ENCODE measurements at regions not wholly inside any gene's neighbourhood (a gene's known extent, or its start where the extent isn't known, plus 50 kb on each side); places are given as distances from the start of the nearest gene placed in this dataset.

- no peak for DNase-seq (ENCODE audit: low read depth)
These were observed 556.6 kb upstream of the RGMA start for GRCh38 chr15:93645594-93645993.

GRCh38 chr15:93644595-93644994 lies 555.6 kb upstream of the RGMA start:
- no peak for DNase-seq (ENCODE audit: low read depth)

DNA sequence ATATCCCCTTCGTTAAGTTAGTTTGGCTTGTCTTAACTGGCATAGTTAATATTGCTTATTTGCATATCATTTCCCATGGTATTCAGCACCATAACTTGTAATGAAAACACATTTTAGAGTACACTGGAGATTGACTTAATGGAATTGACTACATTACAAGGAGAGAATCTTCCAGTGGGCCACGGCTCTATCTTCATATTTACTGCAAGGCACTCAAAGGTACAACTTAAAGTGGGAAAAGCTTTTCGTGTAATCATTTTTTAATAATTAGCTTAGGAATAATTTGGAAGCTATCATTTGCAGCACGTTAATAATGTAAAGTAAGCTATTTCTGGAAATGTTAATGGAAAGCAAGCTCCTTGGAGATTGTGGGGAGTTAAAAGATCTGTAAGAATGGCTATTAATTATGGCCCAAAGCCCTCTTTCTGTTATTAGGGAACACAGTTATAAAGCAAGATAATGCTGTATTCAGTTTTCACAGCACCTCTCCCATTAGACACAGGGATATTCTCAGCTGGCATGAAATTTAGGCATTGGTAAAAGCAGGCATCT lies 551.5 kb upstream of the RGMA start:
- no peak for DNase-seq (ENCODE audit: low read depth)

GRCh38 chr15:93631958-93632618 lies 543.1 kb upstream of the RGMA start:
- DNase-seq (ENCODE audit: low read depth): no peak

GRCh38 chr15:93619597-93619996 lies 530.6 kb upstream of the RGMA start:
- DNase-seq (ENCODE audit: low read depth): no peak

DNA sequence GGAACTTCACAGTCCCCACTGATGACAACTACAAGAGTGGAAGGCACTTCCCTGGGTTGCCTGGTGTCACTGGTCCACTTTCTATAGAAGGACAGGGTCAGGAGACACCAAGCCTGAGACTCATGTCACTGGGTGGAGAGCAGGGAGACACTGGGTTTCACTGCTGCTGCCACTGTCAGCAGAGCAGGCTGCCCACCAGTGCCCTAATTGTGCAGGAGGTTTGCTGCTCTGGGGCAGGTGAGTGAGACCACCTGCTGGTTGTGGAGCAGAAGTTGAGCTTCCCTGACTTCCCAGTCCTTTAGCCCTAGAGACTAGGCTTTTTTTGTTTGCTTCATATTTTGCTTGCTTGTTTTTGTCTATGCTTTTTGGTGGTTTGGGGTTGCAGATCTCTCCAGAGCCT lies 528.4 kb upstream of the RGMA start:
- DNase-seq (ENCODE audit: low read depth): no peak

GRCh38 chr15:93614386-93615104 lies 525.5 kb upstream of the RGMA start:
- no peak for DNase-seq (ENCODE audit: low read depth)

DNA sequence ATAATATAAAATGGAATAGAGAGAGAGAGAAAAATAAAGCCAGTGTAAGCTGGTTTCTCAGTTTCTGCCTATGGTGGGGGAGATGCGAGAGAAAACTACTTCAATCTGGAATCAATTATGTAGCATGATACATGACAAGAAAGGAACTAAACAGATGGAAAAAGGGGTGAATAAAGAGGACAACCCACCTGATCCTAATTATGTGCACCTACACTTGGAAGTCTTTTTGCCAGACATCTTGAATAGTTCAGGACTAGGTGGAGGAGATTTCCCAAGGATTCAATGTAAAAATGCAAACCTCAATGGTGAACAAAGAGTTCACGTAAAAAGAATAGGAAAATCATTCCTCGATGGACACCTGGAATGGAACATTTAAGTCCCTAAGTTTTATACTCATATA lies 524.4 kb upstream of the RGMA start:
- DNase-seq (ENCODE audit: low read depth): no peak

DNA sequence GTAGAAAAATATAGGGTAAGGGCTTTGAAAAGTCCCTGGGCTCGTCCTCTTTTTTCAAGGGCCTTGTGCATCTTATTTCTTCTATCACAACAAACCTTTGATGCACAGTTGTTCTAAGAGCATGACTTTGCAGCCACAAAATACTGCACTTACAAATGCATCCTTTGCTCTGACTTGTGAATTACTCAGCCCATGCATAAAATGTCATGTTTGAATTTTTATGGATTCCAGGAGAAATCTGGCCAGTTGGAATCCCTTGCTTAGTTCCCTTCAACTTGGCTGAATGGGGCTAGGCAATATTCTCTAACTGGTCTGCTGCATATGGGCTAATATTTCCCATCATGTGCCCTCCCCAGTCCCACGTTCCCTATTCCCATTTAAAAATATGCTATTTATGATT lies 523.9 kb upstream of the RGMA start:
- DNase-seq (ENCODE audit: low read depth): no peak

DNA sequence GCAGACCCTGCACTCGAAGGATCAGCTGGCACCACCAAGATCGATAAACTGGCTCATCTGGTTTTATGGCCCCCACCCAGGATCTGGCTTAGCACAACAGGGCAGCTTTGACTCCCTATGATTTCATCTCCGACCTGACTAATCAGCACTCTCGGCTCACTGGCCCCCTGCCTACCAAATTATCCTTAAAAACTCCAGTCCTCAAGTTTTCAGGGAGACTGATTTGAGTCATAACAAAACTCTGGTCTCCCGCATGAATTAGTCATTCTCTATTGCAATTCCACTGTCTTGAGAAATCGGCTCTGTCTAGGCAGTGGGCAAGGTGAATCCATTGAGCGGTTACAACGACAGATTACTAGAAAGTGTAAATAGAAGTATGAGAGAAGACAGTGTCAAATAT lies 521.9 kb upstream of the RGMA start:
- no peak for DNase-seq (ENCODE audit: low read depth)

DNA sequence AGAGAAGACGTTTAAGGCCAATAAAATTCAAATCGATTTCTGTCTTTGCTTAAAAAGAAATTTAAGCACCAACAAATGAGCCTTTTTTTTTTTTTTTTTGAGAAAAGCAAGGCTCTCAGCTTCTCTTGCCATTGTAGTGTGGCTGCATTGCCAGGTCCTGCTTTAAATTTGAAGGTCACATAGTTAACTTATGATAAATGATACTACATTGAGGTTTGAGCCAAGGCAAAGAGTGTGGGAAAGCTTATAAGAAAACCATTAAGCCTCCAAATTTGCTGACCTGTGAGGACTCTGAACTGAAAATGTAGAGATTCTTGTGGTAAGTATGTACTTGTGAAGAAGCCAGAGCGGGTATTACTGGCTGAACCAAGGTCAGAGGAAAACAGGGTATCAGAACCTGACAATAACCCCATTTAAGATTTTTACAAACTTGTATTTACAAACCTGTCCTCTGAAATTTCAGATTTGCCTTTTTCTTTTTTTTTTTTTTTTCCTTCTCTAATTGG lies 519.7 kb upstream of the RGMA start:
- DNase-seq (ENCODE audit: low read depth): no peak

- no peak for DNase-seq (ENCODE audit: low read depth)
These were observed 514.5 kb upstream of the RGMA start for GRCh38 chr15:93603550-93603949.

GRCh38 chr15:93587059-93587521 lies 498.1 kb upstream of the RGMA start:
- DNase-seq (ENCODE audit: low read depth): no peak

- DNase-seq (ENCODE audit: low read depth): no peak
These were observed 496.0 kb upstream of the RGMA start for GRCh38 chr15:93585012-93585411.

DNA sequence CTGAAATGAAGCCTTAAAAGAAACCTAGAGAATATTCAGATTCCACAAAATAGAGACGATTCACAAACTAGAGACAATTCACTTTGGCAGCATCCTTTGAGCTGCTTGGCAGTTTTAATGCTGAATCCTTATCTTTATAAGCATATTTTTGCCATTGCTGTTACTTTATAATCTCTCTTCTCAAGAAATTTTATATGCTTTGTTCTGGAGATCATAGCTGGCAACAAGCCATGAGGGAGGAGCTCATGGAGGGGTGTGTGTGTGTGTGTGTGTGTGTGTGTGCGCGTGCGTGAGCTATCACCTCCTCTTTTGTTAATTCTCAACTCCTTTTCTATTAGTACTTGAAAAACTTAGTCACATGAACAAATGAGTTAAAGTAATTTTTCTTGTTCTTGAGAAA lies 495.0 kb upstream of the RGMA start:
- no peak for DNase-seq (ENCODE audit: low read depth)

GRCh38 chr15:93583552-93583951 lies 494.5 kb upstream of the RGMA start:
- DNase-seq (ENCODE audit: low read depth): no peak

- DNase-seq (ENCODE audit: low read depth): no peak
These were observed 481.5 kb upstream of the RGMA start for GRCh38 chr15:93570527-93570926.

- DNase-seq (ENCODE audit: low read depth): no peak
These were observed 477.8 kb upstream of the RGMA start for GRCh38 chr15:93566762-93567161.

GRCh38 chr15:93565201-93565600 lies 476.2 kb upstream of the RGMA start:
- no peak for DNase-seq (ENCODE audit: low read depth)

GRCh38 chr15:93563218-93563617 lies 474.2 kb upstream of the RGMA start:
- no peak for DNase-seq (ENCODE audit: low read depth)

GRCh38 chr15:93562395-93563123 lies 473.5 kb upstream of the RGMA start:
- no peak for DNase-seq (ENCODE audit: low read depth)

- DNase-seq (ENCODE audit: low read depth): no peak
These were observed 468.7 kb upstream of the RGMA start for GRCh38 chr15:93557696-93558095.
